ENCODE measurements at regions not wholly inside any gene's neighbourhood (a gene's known extent, or its start where the extent isn't known, plus 50 kb on each side); places are given as distances from the start of the nearest gene placed in this dataset.

DNA sequence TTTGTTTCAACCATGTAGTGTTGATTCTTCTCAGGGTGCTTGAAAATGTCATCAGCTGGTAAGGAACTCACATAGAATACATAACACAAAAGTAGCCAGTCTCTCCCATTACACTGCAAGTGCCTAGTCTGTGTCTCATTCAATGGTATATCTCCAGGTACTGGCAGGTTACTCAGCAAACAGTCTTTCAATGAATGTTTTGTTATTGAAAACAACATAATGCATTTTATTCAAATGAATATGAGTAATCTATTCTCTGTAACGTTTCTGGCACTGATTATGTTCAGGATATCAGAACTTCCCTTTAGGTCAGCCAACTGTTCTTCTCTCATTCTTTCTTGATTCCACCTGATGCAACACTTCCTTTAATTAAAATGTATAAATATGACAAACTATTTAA is 68.0 kb upstream of the SLITRK1 start:
- H2BK15ac ChIP-seq (ENCODE audit: low read depth, low read length): no peak overlapping the region
- H3K4ac ChIP-seq (ENCODE audit: low read depth, low read length): no peak overlapping the region
- CTCF ChIA-PET: no interaction called here
- no peak overlapping the region for H3K23ac ChIP-seq (ENCODE audit: low read depth, low read length)
- H3K14ac ChIP-seq (replicated peaks; ENCODE audit: low read depth, low read length): no peak overlapping the region
- H3K27me3 ChIP-seq (ENCODE audit: control insufficient read depth, insufficient read depth, low read length): no peaks in the 10 kb centered on the region
- TF ChIP-seq CEBPB (IDR thresholded peaks at IDR 0.05; ENCODE audit: low read depth, low read length) (no peak), CHD1 (IDR thresholded peaks at IDR 0.05; ENCODE audit: low read depth, low read length) (no peak), MAFK (IDR thresholded peaks at IDR 0.05; ENCODE audit: low read depth, low read length) (no peak), FOS (IDR thresholded peaks at IDR 0.05; ENCODE audit: low read depth, low read length) (no peak), MAZ (IDR thresholded peaks at IDR 0.05; ENCODE audit: borderline replicate concordance, low read depth, low read length) (no peak), RCOR1 (IDR thresholded peaks at IDR 0.05; ENCODE audit: insufficient replicate concordance, low read length) (no peak), RFX5 (IDR thresholded peaks at IDR 0.05; ENCODE audit: low read depth, low read length) (no peak), BHLHE40 (IDR thresholded peaks at IDR 0.05; ENCODE audit: low read depth, low read length) (no peak), POLR2A (IDR thresholded peaks at IDR 0.05; ENCODE audit: low read depth, low read length) (no peak), MXI1 (IDR thresholded peaks at IDR 0.05; ENCODE audit: borderline replicate concordance, low read depth, low read length) (no peak), NFE2L2 (IDR thresholded peaks at IDR 0.05; ENCODE audit: low read depth, low read length) (no peak), SMC3 (IDR thresholded peaks at IDR 0.05; ENCODE audit: low read depth, low read length) (no peak), RAD21 (IDR thresholded peaks at IDR 0.05; ENCODE audit: low read length) (no peak)
- TF ChIP-seq, protein P1, sequence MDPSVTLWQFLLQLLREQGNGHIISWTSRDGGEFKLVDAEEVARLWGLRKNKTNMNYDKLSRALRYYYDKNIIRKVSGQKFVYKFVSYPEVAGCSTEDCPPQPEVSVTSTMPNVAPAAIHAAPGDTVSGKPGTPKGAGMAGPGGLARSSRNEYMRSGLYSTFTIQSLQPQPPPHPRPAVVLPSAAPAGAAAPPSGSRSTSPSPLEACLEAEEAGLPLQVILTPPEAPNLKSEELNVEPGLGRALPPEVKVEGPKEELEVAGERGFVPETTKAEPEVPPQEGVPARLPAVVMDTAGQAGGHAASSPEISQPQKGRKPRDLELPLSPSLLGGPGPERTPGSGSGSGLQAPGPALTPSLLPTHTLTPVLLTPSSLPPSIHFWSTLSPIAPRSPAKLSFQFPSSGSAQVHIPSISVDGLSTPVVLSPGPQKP (IDR thresholded peaks at IDR 0.05; ENCODE audit: borderline replicate concordance, low read depth, low read length): no peak
- TF ChIP-seq, protein P2, sequence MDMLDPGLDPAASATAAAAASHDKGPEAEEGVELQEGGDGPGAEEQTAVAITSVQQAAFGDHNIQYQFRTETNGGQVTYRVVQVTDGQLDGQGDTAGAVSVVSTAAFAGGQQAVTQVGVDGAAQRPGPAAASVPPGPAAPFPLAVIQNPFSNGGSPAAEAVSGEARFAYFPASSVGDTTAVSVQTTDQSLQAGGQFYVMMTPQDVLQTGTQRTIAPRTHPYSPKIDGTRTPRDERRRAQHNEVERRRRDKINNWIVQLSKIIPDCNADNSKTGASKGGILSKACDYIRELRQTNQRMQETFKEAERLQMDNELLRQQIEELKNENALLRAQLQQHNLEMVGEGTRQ (IDR thresholded peaks at IDR 0.05; ENCODE audit: low read depth, low read length): no peak
- TF ChIP-seq, protein P3, sequence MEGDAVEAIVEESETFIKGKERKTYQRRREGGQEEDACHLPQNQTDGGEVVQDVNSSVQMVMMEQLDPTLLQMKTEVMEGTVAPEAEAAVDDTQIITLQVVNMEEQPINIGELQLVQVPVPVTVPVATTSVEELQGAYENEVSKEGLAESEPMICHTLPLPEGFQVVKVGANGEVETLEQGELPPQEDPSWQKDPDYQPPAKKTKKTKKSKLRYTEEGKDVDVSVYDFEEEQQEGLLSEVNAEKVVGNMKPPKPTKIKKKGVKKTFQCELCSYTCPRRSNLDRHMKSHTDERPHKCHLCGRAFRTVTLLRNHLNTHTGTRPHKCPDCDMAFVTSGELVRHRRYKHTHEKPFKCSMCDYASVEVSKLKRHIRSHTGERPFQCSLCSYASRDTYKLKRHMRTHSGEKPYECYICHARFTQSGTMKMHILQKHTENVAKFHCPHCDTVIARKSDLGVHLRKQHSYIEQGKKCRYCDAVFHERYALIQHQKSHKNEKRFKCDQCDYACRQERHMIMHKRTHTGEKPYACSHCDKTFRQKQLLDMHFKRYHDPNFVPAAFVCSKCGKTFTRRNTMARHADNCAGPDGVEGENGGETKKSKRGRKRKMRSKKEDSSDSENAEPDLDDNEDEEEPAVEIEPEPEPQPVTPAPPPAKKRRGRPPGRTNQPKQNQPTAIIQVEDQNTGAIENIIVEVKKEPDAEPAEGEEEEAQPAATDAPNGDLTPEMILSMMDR (conservative IDR thresholded peaks at IDR 0.05; ENCODE audit: low read depth, low read length): no peak
- intact Hi-C loops (cut with micrococcal nuclease): no loop called here
- no peak overlapping the region for H2BK5ac ChIP-seq (ENCODE audit: low read depth, low read length, poor library complexity, severe bottlenecking)
- H3K4me2 ChIP-seq (ENCODE audit: low read depth, low read length): no peak overlapping the region
- no peaks in the 10 kb centered on the region for H3K79me1 ChIP-seq (ENCODE audit: low read depth in 1 of 2, low read length in 2 of 2)
- no TSS peak for BruUV-seq (replicated peaks)
- no peak overlapping the region for H2AK5ac ChIP-seq (ENCODE audit: low read depth, low read length)
- H4K8ac ChIP-seq (ENCODE audit: low read depth in 2 of 2, low read length in 2 of 2): no peak overlapping the region
- H2BK20ac ChIP-seq (ENCODE audit: low read depth, low read length): no peak overlapping the region
- no peaks in the 10 kb centered on the region for H4K20me1 ChIP-seq (ENCODE audit: insufficient read depth, low read length)
- no peak overlapping the region for H3K27ac ChIP-seq (ENCODE audit: insufficient read depth, low read length)
- H3K18ac ChIP-seq (ENCODE audit: low read depth, low read length): no peak overlapping the region
- no peak overlapping the region for H4K91ac ChIP-seq (ENCODE audit: insufficient read depth, low read depth, low read length)
- no peak overlapping the region for H2BK120ac ChIP-seq (ENCODE audit: low read depth, low read length)
- ATAC-seq (ENCODE audit: low read depth) (no peak), DNase-seq (no peak)
- no peak overlapping the region for H3K4me3 ChIP-seq (ENCODE audit: insufficient read depth, low read depth, low read length)
- no peak overlapping the region for H4K5ac ChIP-seq (ENCODE audit: low read depth, low read length)
- H3K9me1 ChIP-seq (ENCODE audit: insufficient read depth, low read length): no peaks in the 10 kb centered on the region
- in situ Hi-C loops (cut with MboI; ENCODE audit: low sequenced_read_pairs): no loop called here
- POLR2A ChIA-PET (ENCODE audit: unreplicated experiment): no interaction called here
- no peak overlapping the region for H2AFZ ChIP-seq (replicated peaks; ENCODE audit: low read length, poor library complexity)
- H3K4me1 ChIP-seq (ENCODE audit: control insufficient read depth, insufficient read depth, low read length): no peaks in the 10 kb centered on the region
- dilution Hi-C loops (cut with HindIII; ENCODE audit: low sequenced_read_pairs, unreplicated experiment): no loop called here
- H3K36me3 ChIP-seq (ENCODE audit: control insufficient read depth, insufficient read depth, low read length): no peaks in the 10 kb centered on the region
- WGBS, 2 experiments (ENCODE audit: extremely low coverage in 2 of 2, insufficient read length in 1 of 2): no CpG with 5 or more reads among the region's 1 CpG
- no peaks in the 10 kb centered on the region for H3K9me3 ChIP-seq (ENCODE audit: control insufficient read depth, insufficient read depth, low read length)
- H3K56ac ChIP-seq (ENCODE audit: extremely low read depth, insufficient read depth, low read length): no peak overlapping the region
- no peak overlapping the region for H3K9ac ChIP-seq (ENCODE audit: low read depth, low read length)
- no peak overlapping the region for H2AK9ac ChIP-seq (replicated peaks; ENCODE audit: low read depth, low read length, poor library complexity)

All from IMR-90 (cell line).